BLaER1 treated with 17β-estradiol and CSF1 and Interleukin-3, amounts not matched to agents 10 nM and 100 nM (cell line): ENCODE measurements at regions not wholly inside any gene's neighbourhood (a gene's known extent, or its start where the extent isn't known, plus 50 kb on each side); places are given as distances from the start of the nearest gene placed in this dataset.
"Not testable (repeated sequence)": the region's sequence is repeated elsewhere in the genome, so short reads cannot be mapped to it uniquely, and the experiment has no call there.

Source experiments
- H3K27ac ChIP-seq, 11 experiments: shearing (Covaris generic); formaldehyde crosslinking; 2 replicates each; pipeline ENCODE4 v1.8.1; 2022
- H3K27me3 ChIP-seq, 11 experiments: shearing (Covaris generic); formaldehyde crosslinking; 2 replicates each; pipeline ENCODE4 v1.8.1; 2022
- H3K36me3 ChIP-seq, 11 experiments: shearing (Covaris generic); formaldehyde crosslinking; 2 replicates each; pipeline ENCODE4 v1.8.1; 2022
- H3K4me1 ChIP-seq, 10 experiments: shearing (Covaris generic); formaldehyde crosslinking; 2 replicates each; pipeline ENCODE4 v1.8.1; 2022
- H3K4me2 ChIP-seq, 11 experiments: shearing (Covaris generic); formaldehyde crosslinking; 2 replicates each; pipeline ENCODE4 v1.8.1; 2022
- H3K4me3 ChIP-seq, 10 experiments: shearing (Covaris generic); formaldehyde crosslinking; 2 replicates each; pipeline ENCODE4 v1.8.1; 2022
- H3K9ac ChIP-seq, 11 experiments: shearing (Covaris generic); formaldehyde crosslinking; 2 replicates each; pipeline ENCODE4 v1.8.1; 2022
- H3K9me3 ChIP-seq, 11 experiments: shearing (Covaris generic); formaldehyde crosslinking; replicated peaks in 1 of 11; 2 replicates each; pipeline ENCODE4 v1.8.1; 2022
- H4K20me1 ChIP-seq, 11 experiments: shearing (Covaris generic); formaldehyde crosslinking; 2 replicates each; pipeline ENCODE4 v1.8.1; 2022
- Cebpa-rat ChIP-seq, 11 experiments: shearing (Covaris generic); IDR thresholded peaks; 2 replicates each; pipeline ENCODE4 v1.8.1; 2022

- Histone ChIP-seq H3K4me2 (no peak overlapping the region), H3K36me3 (no peaks in the 10 kb centered on the region), H3K9me3 (peaks cover 26 to 55% (median 36%) of the 10 kb centered on the region in 11 experiments), H3K4me1 (no peaks in the 10 kb centered on the region), H3K4me3 (no peak overlapping the region), H3K27ac (no peak overlapping the region), H3K27me3 (peaks cover 21 to 81% (median 72%) of the 10 kb centered on the region in 11 experiments; a peak in 21 of 22 replicates), H4K20me1 (no peaks in the 10 kb centered on the region), H3K9ac (no peak overlapping the region)
- TF ChIP-seq Cebpa-rat (IDR thresholded peaks at IDR 0.05), result no peak
Measured at GRCh38 chrX:85808217-85808616, 239.1 kb downstream of the CHM start.

DNA sequence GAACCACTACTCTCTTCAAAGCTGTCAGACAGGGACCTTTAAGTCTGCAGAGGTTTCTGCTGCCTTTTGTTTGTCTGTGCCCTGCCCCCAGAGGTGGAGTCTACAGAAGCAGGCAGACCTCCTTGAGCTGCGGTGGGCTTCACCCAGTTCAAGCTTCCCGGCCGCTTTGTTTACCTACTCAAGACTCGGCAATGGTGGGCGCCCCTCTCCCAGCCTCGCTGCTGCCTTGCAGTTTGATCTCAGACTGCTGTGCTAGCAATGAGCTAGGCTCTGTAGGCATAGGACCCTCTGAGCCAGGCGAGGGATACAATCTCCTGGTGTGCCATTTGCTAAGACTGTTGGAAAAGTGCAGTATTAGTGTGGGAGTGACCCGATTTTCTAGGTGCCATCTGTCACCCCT is 275.0 kb downstream of the CHM start:
- H4K20me1 ChIP-seq, H3K4me1 ChIP-seq, H3K9ac ChIP-seq, H3K4me2 ChIP-seq, H3K27ac ChIP-seq, H3K4me3 ChIP-seq, H3K36me3 ChIP-seq: not testable (repeated sequence)
- peaks cover 0 to 45% (median 27%) of the 10 kb centered on the region in 11 experiments; a peak in 19 of 22 replicates for H3K27me3 ChIP-seq
- H3K9me3 ChIP-seq, result peaks cover 8 to 29% (median 13%) of the 10 kb centered on the region in 11 experiments

GRCh38 chrX:85765651-85766050 is 281.7 kb downstream of the CHM start:
- Histone ChIP-seq H3K4me1 (no peaks in the 10 kb centered on the region), H3K27me3 (peaks cover 0 to 47% (median 24%) of the 10 kb centered on the region in 11 experiments; a peak in 18 of 22 replicates), H4K20me1 (no peaks in the 10 kb centered on the region), H3K4me2 (no peak overlapping the region), H3K9me3 (no peaks in the 10 kb centered on the region), H3K27ac (no peak overlapping the region), H3K9ac (no peak overlapping the region), H3K36me3 (no peaks in the 10 kb centered on the region), H3K4me3 (no peak overlapping the region)
- no peak for TF ChIP-seq Cebpa-rat (IDR thresholded peaks at IDR 0.05)

- Histone ChIP-seq H3K9me3 (peaks cover 0 to 15% (median 9%) of the 10 kb centered on the region in 11 experiments; a peak in 14 of 22 replicates), H3K27me3 (peaks cover 0 to 28% (median 5%) of the 10 kb centered on the region in 11 experiments; a peak in 11 of 22 replicates)
- not testable (repeated sequence) for H3K4me3 ChIP-seq, H3K4me2 ChIP-seq, H3K36me3 ChIP-seq, H3K4me1 ChIP-seq, H3K27ac ChIP-seq, H4K20me1 ChIP-seq, H3K9ac ChIP-seq
Measured at GRCh38 chrX:85723025-85723424, 324.3 kb downstream of the CHM start.

GRCh38 chrX:85703233-85703632 is 323.8 kb upstream of the POF1B start:
- H4K20me1 ChIP-seq, H3K27ac ChIP-seq, H3K36me3 ChIP-seq, H3K4me1 ChIP-seq, H3K4me2 ChIP-seq, H3K4me3 ChIP-seq, H3K9ac ChIP-seq: not testable (repeated sequence)
- Histone ChIP-seq H3K27me3 (peaks cover 2 to 60% (median 48%) of the 10 kb centered on the region in 11 experiments; a peak in 18 of 22 replicates), H3K9me3 (peaks cover 0 to 18% (median 11%) of the 10 kb centered on the region in 11 experiments; a peak in 13 of 22 replicates)

DNA sequence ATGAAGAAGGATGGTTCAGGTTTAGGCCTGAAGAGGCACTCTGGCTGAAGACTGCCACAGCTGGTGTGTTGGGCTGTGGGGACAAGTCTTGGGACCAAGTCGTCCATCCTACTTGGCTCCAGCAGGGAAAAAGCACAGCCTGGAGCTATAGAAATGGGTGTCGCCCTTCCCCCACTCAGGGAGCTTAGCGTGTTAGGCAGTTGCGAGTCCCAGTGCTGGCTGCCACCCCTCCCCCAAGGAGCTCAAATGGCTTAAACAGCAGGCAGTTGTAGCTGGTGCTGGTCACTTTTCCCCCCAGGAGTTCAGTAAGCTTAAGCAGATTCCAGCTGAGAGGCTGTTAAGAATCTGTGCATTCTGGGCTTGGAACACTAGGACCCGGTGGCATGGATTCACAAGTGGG is 319.5 kb upstream of the POF1B start:
- no peak overlapping the region for H3K9ac ChIP-seq
- no peak for TF ChIP-seq Cebpa-rat (IDR thresholded peaks at IDR 0.05)
- no peak overlapping the region for H3K27ac ChIP-seq
- H3K36me3 ChIP-seq, result no peaks in the 10 kb centered on the region
- no peak overlapping the region for H3K4me3 ChIP-seq
- H4K20me1 ChIP-seq, result no peaks in the 10 kb centered on the region
- no peak overlapping the region for H3K4me2 ChIP-seq
- peaks cover 0 to 51% (median 35%) of the 10 kb centered on the region in 11 experiments; a peak in 16 of 22 replicates for H3K27me3 ChIP-seq
- H3K4me1 ChIP-seq, result no peaks in the 10 kb centered on the region
- H3K9me3 ChIP-seq, result peaks cover 0 to 31% (median 18%) of the 10 kb centered on the region in 11 experiments; a peak in 15 of 22 replicates

DNA sequence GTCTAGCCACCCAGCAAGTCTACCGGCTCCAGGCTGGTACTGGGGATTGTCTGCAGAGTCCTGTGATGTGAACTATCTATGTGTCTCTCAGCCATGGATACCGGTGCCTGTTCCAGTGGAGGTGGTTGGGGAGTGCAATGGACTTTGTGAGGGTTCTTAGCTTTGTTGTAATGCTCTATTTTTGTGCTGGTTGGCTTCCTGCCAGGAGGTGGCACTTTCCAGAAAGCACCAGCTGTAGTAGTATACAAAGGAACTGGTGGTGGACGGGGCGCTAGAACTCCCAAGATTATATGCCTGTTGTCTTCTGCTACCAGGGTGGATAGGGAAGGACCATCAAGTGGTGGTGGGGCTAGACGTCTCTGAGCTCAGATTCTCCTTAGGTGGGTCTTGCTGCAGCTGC is 306.4 kb upstream of the POF1B start:
- Histone ChIP-seq H3K36me3 (no peaks in the 10 kb centered on the region), H3K4me2 (no peak overlapping the region), H3K27ac (no peak overlapping the region), H3K9me3 (peaks cover 15 to 30% (median 20%) of the 10 kb centered on the region in 11 experiments), H4K20me1 (no peaks in the 10 kb centered on the region), H3K4me1 (no peaks in the 10 kb centered on the region), H3K9ac (no peak overlapping the region), H3K27me3 (peaks cover 12 to 95% (median 76%) of the 10 kb centered on the region in 11 experiments), H3K4me3 (no peak overlapping the region)
- no peak for TF ChIP-seq Cebpa-rat (IDR thresholded peaks at IDR 0.05)

GRCh38 chrX:85666471-85666870 is 287.0 kb upstream of the POF1B start:
- no peak overlapping the region for H3K4me3 ChIP-seq
- H3K27ac ChIP-seq, result no peak overlapping the region
- TF ChIP-seq Cebpa-rat (IDR thresholded peaks at IDR 0.05), result no peak
- H3K9me3 ChIP-seq, result no peaks in the 10 kb centered on the region
- no peak overlapping the region for H3K4me2 ChIP-seq
- no peak overlapping the region for H3K9ac ChIP-seq
- no peaks in the 10 kb centered on the region for H3K36me3 ChIP-seq
- peaks cover 0 to 23% (median 10%) of the 10 kb centered on the region in 11 experiments; a peak in 8 of 22 replicates for H3K27me3 ChIP-seq
- H3K4me1 ChIP-seq, result no peaks in the 10 kb centered on the region
- no peaks in the 10 kb centered on the region for H4K20me1 ChIP-seq

DNA sequence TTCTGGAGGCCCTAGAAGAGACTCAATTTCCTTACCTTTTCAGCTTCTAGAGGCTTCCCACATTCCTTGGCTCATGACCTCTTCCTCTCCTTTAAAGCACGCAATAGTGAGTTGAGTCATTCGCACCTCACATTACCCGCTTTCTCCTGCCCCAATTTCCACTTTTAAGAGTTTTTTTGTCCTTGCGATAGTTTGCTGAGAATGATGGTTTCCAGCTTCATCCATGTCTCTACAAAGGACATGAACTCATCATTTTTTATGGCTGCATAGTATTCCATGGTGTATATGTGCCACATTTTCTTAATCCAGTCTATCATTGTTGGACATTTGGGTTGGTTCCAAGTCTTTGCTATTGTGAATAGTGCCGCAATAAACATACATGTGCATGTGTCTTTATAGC is 284.5 kb upstream of the POF1B start:
- not testable (repeated sequence) for H3K27ac ChIP-seq, H3K4me3 ChIP-seq, H3K4me2 ChIP-seq, H3K9ac ChIP-seq, H3K9me3 ChIP-seq, H3K4me1 ChIP-seq, H4K20me1 ChIP-seq, H3K36me3 ChIP-seq
- H3K27me3 ChIP-seq, result peaks cover 0 to 27% (median 10%) of the 10 kb centered on the region in 11 experiments; a peak in 8 of 22 replicates

DNA sequence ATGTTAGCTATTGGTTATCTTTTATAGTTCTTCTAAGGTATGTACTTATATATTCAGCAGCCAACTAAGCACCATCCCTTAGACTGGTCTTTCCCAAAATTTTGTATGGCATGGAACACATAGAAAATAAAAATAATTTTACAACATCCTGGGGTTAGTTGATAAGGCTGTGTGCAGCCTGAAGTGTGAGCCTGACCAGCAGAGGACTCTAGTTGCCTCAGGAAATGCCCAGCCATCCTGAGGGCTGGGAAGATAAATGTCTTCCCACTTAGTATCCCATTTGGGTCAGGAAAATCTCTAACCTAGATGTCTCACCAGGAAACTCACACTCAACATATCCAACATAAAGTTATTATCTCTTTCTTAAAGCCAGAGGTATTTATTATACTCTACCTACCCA is 251.4 kb upstream of the POF1B start:
- H3K4me1 ChIP-seq, result no peaks in the 10 kb centered on the region
- no peaks in the 10 kb centered on the region for H3K36me3 ChIP-seq
- H3K9me3 ChIP-seq, result peaks cover 0 to 15% (median 5%) of the 10 kb centered on the region in 11 experiments; a peak in 7 of 22 replicates
- no peak overlapping the region for H3K4me2 ChIP-seq
- H4K20me1 ChIP-seq, result peaks cover 0 to 2% (median 0%) of the 10 kb centered on the region in 11 experiments; a peak in 4 of 22 replicates
- H3K27ac ChIP-seq, result no peak overlapping the region
- TF ChIP-seq Cebpa-rat (IDR thresholded peaks at IDR 0.05), result no peak
- H3K4me3 ChIP-seq, result no peak overlapping the region
- H3K27me3 ChIP-seq, result peaks cover 36 to 99% (median 92%) of the 10 kb centered on the region in 11 experiments
- H3K9ac ChIP-seq, result no peak overlapping the region
